SIG-M5 treated with dmso at 0.1 percent for 504 hours (cell line): ENCODE measurements at regions not wholly inside any gene's neighbourhood (a gene's known extent, or its start where the extent isn't known, plus 50 kb on each side); places are given as distances from the start of the nearest gene placed in this dataset.

Experiments used
- DNase-seq: peaks from one replicate; lab custom pipeline; 2025; ENCODE audit not compliant: unreplicated experiment; lab: John Stamatoyannopoulos, UW

- no peak for DNase-seq
Measured at GRCh38 chr1:58430421-58431275, 115.9 kb downstream of the OMA1 start.

GRCh38 chr1:58426918-58427317 is 119.6 kb downstream of the OMA1 start:
- no peak for DNase-seq

- no peak for DNase-seq
Measured at GRCh38 chr1:58422436-58422835, 124.1 kb downstream of the OMA1 start.

DNA sequence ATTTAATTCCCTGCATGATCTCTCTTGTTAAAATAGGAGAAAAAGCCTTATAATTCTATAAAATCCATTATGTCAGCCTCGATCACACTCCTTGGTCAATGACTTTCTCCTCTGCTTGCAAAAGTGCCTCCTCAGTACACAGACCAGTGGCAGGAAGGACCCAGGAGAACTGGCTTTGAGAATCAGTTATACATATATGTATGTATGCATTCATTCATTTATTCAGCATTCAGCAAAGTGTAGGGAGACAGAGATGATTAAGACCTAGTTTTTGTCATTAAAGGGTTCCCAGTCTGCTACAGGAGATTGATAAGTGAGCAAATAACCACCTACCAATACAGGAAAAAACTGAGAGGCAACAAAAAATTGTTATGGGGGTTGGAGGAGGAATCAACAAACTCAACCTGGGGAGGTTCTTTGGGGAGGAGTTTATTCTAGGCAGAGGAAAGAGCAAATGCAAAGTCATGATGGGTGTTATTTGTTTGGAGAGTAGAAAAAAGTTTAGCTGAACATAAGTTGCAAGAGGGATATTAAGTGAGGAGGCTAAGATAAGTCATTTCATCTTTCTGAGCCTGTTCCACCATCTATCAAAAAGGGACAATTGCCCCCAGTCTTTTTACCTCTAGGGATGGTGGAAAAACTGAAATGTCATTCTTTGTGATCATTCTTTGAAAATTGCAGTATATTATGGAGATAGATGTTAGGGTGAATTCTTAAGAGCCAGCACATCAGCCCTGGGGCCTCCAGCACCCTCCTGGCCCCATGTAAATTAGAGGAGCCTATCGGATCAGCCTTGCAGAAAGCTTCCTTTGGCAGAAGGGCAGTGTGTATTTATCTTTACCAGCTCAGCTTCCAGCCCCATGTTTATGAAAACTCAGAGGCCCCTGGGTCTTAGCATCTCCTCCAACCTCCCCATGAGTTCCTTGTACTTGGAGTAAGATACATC is 128.0 kb downstream of the OMA1 start:
- no peak for DNase-seq

- no peak for DNase-seq
Measured at GRCh38 chr1:58412071-58412580, 134.4 kb downstream of the OMA1 start.

DNA sequence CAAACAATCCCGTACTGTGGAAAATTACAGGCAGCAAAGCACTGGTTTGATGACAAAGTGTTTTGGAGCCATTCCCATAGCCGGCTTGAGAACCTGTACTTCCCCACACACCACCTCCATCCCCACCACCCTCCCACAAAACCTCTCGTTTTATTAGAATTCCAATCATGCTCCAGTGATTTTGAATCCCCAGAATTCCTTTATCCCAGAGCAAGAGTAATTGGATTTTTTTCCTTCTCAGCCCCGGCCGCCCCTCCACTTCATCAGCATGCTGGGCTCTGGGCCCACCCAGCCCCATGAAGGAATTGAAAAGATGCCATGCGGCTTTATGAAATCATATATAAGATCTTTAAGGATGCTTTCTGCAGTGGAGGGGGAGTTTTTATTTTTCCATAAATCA is 136.6 kb downstream of the OMA1 start:
- no peak for DNase-seq

DNA sequence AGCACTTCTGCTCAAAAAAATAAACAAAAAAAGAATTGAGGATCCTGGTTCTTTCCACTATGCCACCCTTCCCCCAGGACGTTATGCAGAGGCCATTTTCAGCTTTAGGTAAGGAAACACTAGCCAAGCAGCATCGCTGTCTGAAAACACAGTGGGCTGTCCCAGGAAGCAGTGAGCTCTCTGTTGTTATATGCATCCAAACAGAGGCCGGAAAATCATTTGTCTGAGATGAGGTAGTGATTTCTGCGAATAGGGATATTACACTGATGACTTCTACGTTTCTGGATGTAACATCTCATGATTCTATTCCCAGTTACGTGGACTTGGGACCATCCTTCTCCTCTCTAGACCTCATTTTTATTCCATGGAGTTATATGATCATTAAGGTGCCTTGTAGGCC is 137.2 kb downstream of the OMA1 start:
- no peak for DNase-seq

GRCh38 chr1:58406301-58407071 is 140.0 kb downstream of the OMA1 start:
- no peak for DNase-seq

- no peak for DNase-seq
Measured at GRCh38 chr1:58405660-58406059, 140.9 kb downstream of the OMA1 start.

- no peak for DNase-seq
Measured at GRCh38 chr1:58403894-58404293, 142.6 kb downstream of the OMA1 start.

DNA sequence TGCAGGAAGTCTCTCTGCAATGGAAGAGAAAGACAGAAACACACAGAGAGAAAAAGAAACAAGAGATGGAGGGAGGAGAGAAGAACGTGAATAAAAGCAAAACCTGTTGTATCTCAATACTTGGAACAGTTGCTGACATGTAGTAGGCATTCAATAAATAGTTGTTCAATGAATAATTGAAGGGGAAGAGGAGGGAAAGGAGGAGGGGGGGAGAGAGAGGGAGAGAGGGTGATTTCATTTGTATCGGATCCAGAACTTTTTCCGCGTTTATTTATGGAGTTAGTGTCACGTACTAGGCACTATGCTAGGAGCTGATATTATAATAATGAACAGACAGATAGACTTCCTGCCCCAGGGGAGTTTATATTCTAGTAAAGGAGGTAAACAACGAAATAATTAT is 144.1 kb downstream of the OMA1 start:
- DNase-seq, result no peak

GRCh38 chr1:58401991-58402390 is 144.5 kb downstream of the OMA1 start:
- no peak for DNase-seq

DNA sequence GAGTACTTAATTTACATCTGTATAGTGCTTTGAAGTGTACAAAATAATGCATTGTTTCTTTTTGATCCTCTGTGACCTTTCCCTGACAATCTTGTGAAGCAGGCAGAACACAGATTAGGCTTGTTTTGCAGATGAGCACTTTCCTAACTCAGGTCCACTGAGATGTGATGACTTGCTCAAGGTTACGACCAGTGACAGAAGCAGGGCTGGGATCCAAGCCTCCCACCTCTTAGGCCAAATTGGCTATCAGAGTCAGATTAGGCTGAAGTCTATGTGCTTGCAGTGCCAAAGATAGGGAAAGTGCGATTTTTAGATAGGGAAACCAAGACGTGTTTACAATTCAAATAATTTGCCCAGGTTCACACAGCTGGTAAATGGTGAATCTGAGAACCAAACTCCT is 147.3 kb downstream of the OMA1 start:
- DNase-seq, result no peak

DNA sequence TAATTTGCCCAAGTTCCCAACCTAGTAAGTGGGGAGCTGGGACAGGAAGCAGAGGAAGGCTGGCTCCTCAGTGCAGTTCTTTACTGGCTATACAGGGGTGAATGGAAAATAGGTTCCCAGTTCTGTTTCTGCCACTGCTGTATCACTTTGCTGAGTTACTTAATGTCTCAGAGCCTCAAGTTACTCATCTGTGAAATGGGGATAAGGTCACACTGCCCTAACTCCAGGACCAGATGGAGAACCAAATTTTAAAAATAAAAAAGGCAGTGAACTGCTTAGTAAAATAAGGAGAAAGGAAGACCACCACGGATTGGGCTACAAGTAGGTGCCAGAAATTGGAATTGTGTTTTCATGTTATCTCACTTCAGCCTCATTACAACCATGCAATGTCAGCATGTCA is 147.8 kb downstream of the OMA1 start:
- DNase-seq, result no peak

DNA sequence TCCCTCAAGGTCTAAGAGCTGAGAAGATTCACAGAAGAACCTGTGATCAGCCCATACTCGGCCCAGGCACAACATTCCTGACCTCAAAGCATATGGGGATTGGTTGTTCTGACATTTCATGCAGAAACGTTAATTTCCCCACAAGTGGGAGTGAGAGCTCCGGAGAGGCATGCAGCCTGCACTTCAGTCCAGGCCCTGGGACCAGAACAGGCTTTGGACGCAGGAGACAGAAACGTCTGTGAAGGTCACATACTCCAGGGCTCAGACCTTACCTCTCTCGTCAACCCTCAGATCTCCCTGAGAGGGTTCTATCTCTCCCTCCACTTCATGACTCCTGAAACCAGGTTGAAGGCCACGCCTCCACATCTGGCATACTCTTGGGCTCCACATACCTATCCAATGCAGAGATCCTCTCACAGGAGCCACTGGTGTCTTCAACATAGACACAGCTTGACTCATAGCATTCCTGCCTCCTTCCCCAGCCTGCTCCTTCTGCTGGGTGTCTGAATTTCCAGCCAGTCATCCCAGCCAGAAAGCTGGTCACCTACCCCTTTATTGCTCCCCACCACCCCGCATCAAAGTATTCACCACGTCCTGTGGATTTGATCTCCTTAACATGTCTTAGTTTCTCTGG is 149.2 kb downstream of the OMA1 start:
- no peak for DNase-seq

DNA sequence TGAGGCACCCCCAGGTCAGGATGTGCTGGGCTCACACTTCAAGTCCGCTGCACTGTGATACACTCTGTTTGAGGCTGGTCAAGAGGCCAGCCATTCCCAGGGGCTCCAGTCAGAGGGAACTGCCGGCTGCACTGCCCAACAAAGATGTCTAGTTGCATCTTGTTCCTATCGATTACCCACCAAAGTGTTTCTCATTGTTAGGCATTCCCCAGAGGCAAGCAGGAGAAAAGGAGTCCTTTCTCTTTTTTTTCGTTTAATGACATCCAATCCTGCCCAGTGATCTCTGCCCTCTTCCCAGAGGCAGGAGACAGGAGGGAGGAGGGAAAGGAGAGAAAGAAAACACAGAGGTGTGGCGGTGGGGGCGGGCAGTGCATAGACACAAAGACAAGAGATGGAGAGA is 150.4 kb downstream of the OMA1 start:
- DNase-seq, result no peak

DNA sequence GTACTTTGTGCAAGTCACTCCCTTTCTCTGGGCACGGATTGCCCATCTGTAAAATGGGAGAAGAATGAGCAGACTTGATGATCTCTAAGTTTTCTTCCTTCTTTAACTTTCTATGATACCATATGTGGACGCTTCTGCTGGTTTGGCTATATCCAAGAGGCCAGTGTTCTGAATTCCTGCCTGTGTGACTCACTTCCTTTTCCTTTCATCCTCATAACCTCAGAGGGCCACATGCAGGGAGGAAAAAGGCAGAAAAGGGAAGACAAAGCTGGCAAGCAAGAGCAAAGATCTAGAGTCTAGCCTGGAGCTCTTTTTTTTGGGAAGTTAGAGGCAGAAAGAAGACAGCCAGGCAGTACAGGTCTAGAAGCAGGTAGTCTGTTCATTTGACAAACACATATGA is 151.2 kb downstream of the OMA1 start:
- DNase-seq, result no peak

DNA sequence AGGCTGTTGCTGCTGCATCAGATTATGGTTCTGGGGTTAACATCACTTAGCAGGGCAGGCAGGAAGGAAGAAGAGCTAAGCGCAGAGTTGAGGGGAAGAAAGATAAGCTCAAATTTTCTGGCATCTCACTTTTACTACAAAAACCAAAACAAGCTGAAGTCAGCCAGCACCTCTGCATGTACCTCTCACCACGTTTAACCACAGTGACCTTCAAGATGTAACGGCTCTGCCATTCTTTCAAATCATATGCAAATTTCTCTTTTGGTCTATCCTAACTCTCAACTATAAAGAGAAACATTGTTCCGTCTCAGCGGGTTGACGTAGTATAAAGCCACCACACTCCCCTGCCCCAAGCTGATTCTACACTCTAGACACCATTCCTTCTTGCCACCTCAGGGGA is 154.4 kb downstream of the OMA1 start:
- no peak for DNase-seq

DNA sequence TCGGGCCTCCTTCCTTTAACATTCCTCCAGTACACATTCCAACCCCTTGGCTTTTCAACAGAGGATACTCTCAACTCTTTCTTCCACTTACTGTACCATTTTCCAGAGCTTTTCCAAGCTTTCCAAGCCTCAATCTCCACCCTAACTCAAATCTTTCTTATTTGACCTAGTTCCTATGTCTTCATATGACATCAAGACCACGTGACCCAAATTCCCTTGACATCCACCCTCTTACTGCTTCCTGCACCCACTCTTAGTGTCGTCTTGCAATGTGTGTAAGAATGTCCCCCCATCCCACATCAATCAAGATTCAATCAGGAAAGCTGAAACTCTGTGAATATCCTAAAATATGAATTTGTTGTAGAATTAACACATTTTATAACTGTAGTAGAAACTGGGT is 155.0 kb downstream of the OMA1 start:
- no peak for DNase-seq

DNA sequence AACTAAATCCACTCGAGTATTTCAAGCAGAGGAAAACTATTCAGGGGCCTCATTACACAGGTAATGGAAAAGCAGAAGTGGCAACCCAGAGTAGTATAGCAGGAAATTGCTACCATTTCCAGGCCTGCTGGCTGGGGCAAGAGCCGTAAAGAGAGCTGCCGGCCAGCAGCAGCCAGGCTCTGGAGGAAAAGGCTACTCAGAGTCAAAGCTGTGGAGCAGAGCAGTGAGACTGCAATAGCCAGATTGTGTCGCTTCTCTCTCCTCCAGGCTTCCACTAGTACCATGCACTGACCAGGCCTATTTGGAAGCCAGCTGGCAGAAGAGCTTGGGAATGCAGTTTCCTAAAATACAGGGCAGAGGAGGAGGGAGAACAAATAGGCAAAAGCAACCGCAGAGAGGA is 155.5 kb downstream of the OMA1 start:
- DNase-seq, result no peak

- no peak for DNase-seq
Measured at GRCh38 chr1:58390091-58390490, 156.4 kb downstream of the OMA1 start.
